ENCODE measurements at regions not wholly inside any gene's neighbourhood (a gene's known extent, or its start where the extent isn't known, plus 50 kb on each side); places are given as distances from the start of the nearest gene placed in this dataset.

- Histone ChIP-seq H3K27ac (no peak overlapping the region), H3K36me3 (no peaks in the 10 kb centered on the region), H3K9me3 (no peaks in the 10 kb centered on the region), H3K27me3 (no peaks in the 10 kb centered on the region), H3K4me1 (no peaks in the 10 kb centered on the region), H3K4me3 (no peak overlapping the region)
- 83 to 89% methylated on average over 14 of the region's 14 CpGs for WGBS, 2 donors
- TF ChIP-seq EP300 (IDR thresholded peaks at IDR 0.05) (no peak), POLR2AphosphoS5 (IDR thresholded peaks at IDR 0.05) (no peak), POLR2A (IDR thresholded peaks at IDR 0.05) (no peak), CTCF (IDR thresholded peaks at IDR 0.05) (no peak)
- DNase-seq = peak; percentile 44
- intact Hi-C loops (cut with DNase I) = no loop called here
Measured at GRCh38 chr20:43837856-43838702, 76.6 kb upstream of the TOX2 start.

- intact Hi-C loops (cut with DNase I) = no loop called here
- Histone ChIP-seq H3K4me1 (no peaks in the 10 kb centered on the region), H3K27ac (no peak overlapping the region), H3K27me3 (peaks cover 0 to under 1% (median 0%) of the 10 kb centered on the region in 3 donors), H3K36me3 (no peaks in the 10 kb centered on the region), H3K9me3 (no peaks in the 10 kb centered on the region), H3K4me3 (no peak overlapping the region)
- WGBS, 2 donors = 91% methylated on average over 6 of the region's 6 CpGs
- TF ChIP-seq EP300 (IDR thresholded peaks at IDR 0.05) (no peak), CTCF (IDR thresholded peaks at IDR 0.05) (no peak), POLR2A (IDR thresholded peaks at IDR 0.05) (no peak), POLR2AphosphoS5 (IDR thresholded peaks at IDR 0.05) (no peak)
- peak; percentile 4 for DNase-seq
Measured at GRCh38 chr20:43836790-43837189, 77.9 kb upstream of the TOX2 start.

GRCh38 chr20:43835944-43836508 is 78.6 kb upstream of the TOX2 start:
- WGBS, 2 donors = 92% methylated on average over 8 of the region's 8 CpGs
- no peak overlapping the region for H3K27ac ChIP-seq
- H3K27me3 ChIP-seq = peaks cover 0 to 8% (median 0%) of the 10 kb centered on the region in 3 donors
- no peaks in the 10 kb centered on the region for H3K36me3 ChIP-seq
- no peaks in the 10 kb centered on the region for H3K9me3 ChIP-seq
- peak; percentile 10 for DNase-seq
- TF ChIP-seq POLR2AphosphoS5 (IDR thresholded peaks at IDR 0.05) = no peak
- no peak for TF ChIP-seq EP300 (IDR thresholded peaks at IDR 0.05)
- no peak for TF ChIP-seq POLR2A (IDR thresholded peaks at IDR 0.05)
- TF ChIP-seq CTCF (IDR thresholded peaks at IDR 0.05) = no peak
- no peaks in the 10 kb centered on the region for H3K4me1 ChIP-seq
- intact Hi-C loops (cut with DNase I) = no loop called here
- H3K4me3 ChIP-seq = no peak overlapping the region

- 80 to 88% methylated on average over 6 of the region's 6 CpGs for WGBS, 2 donors
- no peak overlapping the region for H3K27ac ChIP-seq
- H3K36me3 ChIP-seq = no peaks in the 10 kb centered on the region
- DNase-seq = peak; percentile 25
- no peak overlapping the region for H3K4me3 ChIP-seq
- peaks cover 0 to 4% (median 0%) of the 10 kb centered on the region in 4 donors for H3K9me3 ChIP-seq
- intact Hi-C loops (cut with DNase I) = no loop called here
- H3K27me3 ChIP-seq = peaks cover 0 to 14% (median 0%) of the 10 kb centered on the region in 3 donors
- H3K4me1 ChIP-seq = no peaks in the 10 kb centered on the region
- TF ChIP-seq POLR2A (IDR thresholded peaks at IDR 0.05) = no peak
- TF ChIP-seq CTCF (IDR thresholded peaks at IDR 0.05) = no peak
- TF ChIP-seq EP300 (IDR thresholded peaks at IDR 0.05) = no peak
- TF ChIP-seq POLR2AphosphoS5 (IDR thresholded peaks at IDR 0.05) = no peak
Measured at GRCh38 chr20:43833511-43834395, 80.9 kb upstream of the TOX2 start.
